Right atrium auricular region (tissue), 2 donors: ENCODE measurements at regions not wholly inside any gene's neighbourhood (a gene's known extent, or its start where the extent isn't known, plus 50 kb on each side); places are given as distances from the start of the nearest gene placed in this dataset.
A peak's percentile ranks its signal among the peaks of the same experiment; 100 is the strongest.
"Not testable (repeated sequence)": the region's sequence is repeated elsewhere in the genome, so short reads cannot be mapped to it uniquely, and the experiment has no call there.

ENCODE experiments used
- DNase-seq: peaks from one replicate; pipeline ENCODE4 v3.0.0-alpha.2; 2019; ENCODE audit warnings: low spot score
- H3K27ac ChIP-seq, 2 donors: fragments of 200-600 bp; sonication (generic); 1 replicate in 1 of 2; 2 replicates in 1 of 2; pipeline ENCODE4 v1.5.1; 2016 to 2019
- H3K27me3 ChIP-seq, 2 donors: fragments of 200-600 bp; sonication (generic); one replicate each; pipeline versions ENCODE4 v1.5.1 to v1.6.0; 2017 to 2019
- H3K36me3 ChIP-seq: fragments of 200-600 bp; sonication (generic); one replicate; pipeline ENCODE4 v1.5.1; 2016
- H3K4me1 ChIP-seq, 2 donors: fragments of 200-600 bp; sonication (generic); one replicate each; pipeline versions ENCODE4 v1.5.1 to v1.6.0; 2017 to 2019
- H3K4me3 ChIP-seq, 2 donors: fragments of 200-600 bp; sonication (generic); 1 replicate in 1 of 2; 2 replicates in 1 of 2; pipeline ENCODE4 v1.5.1; 2017 to 2019; ENCODE audit warnings: mild to moderate bottlenecking in 1 of 2, moderate library complexity in 1 of 2
- H3K9me3 ChIP-seq, 2 donors: fragments of 200-600 bp; sonication (generic); one replicate each; pipeline ENCODE4 v1.5.1; 2019
- TF ChIP-seq, protein P1 (sequence below), 2 donors: fragments of 200-600 bp; sonication (generic); IDR thresholded peaks; one replicate each; pipeline ENCODE4 v1.5.1; 2019; ENCODE audit warnings: antibody characterized with exemption in 2 of 2

GRCh38 chr1:58964428-58964827, 180.6 kb upstream of the JUN start:
- no peak overlapping the region for H3K27ac ChIP-seq
- TF ChIP-seq, protein P1, sequence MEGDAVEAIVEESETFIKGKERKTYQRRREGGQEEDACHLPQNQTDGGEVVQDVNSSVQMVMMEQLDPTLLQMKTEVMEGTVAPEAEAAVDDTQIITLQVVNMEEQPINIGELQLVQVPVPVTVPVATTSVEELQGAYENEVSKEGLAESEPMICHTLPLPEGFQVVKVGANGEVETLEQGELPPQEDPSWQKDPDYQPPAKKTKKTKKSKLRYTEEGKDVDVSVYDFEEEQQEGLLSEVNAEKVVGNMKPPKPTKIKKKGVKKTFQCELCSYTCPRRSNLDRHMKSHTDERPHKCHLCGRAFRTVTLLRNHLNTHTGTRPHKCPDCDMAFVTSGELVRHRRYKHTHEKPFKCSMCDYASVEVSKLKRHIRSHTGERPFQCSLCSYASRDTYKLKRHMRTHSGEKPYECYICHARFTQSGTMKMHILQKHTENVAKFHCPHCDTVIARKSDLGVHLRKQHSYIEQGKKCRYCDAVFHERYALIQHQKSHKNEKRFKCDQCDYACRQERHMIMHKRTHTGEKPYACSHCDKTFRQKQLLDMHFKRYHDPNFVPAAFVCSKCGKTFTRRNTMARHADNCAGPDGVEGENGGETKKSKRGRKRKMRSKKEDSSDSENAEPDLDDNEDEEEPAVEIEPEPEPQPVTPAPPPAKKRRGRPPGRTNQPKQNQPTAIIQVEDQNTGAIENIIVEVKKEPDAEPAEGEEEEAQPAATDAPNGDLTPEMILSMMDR (IDR thresholded peaks at IDR 0.05) = no peak
- no peaks in the 10 kb centered on the region for H3K9me3 ChIP-seq
- no peaks in the 10 kb centered on the region for H3K36me3 ChIP-seq
- H3K4me3 ChIP-seq = no peak overlapping the region
- DNase-seq = no peak
- peaks cover 0 to 13% of the 10 kb centered on the region in 2 donors for H3K4me1 ChIP-seq
- H3K27me3 ChIP-seq = no peaks in the 10 kb centered on the region

DNA sequence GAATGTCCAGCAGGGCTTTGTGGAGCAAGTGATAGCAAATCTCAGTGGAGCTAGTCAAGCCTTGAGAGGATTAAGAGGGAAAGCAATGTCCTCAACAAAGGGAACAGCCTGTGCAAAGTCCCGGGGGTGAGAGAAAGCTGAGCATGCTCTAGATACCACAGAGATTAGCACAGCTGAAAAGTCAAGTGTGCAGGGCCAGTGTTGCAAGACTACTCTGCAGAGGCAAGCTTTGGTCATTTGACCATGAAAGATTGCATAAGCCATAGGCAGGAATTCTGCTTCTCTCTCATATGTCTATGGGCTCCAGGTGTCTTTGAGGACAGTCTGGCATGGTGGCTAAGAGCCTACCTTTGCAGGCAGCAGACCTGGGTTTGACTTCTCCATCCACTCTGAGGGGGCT, 181.0 kb upstream of the JUN start:
- Histone ChIP-seq H3K4me3 (no peak overlapping the region), H3K36me3 (no peaks in the 10 kb centered on the region), H3K27ac (no peak overlapping the region), H3K9me3 (no peaks in the 10 kb centered on the region), H3K4me1 (peaks cover 0 to 13% of the 10 kb centered on the region in 2 donors), H3K27me3 (no peaks in the 10 kb centered on the region)
- TF ChIP-seq, protein P1 (IDR thresholded peaks at IDR 0.05) = no peak
- DNase-seq = no peak

- no peak overlapping the region for H3K27ac ChIP-seq
Observed at GRCh38 chr1:58966103-58966916, 182.5 kb upstream of the JUN start.

DNA sequence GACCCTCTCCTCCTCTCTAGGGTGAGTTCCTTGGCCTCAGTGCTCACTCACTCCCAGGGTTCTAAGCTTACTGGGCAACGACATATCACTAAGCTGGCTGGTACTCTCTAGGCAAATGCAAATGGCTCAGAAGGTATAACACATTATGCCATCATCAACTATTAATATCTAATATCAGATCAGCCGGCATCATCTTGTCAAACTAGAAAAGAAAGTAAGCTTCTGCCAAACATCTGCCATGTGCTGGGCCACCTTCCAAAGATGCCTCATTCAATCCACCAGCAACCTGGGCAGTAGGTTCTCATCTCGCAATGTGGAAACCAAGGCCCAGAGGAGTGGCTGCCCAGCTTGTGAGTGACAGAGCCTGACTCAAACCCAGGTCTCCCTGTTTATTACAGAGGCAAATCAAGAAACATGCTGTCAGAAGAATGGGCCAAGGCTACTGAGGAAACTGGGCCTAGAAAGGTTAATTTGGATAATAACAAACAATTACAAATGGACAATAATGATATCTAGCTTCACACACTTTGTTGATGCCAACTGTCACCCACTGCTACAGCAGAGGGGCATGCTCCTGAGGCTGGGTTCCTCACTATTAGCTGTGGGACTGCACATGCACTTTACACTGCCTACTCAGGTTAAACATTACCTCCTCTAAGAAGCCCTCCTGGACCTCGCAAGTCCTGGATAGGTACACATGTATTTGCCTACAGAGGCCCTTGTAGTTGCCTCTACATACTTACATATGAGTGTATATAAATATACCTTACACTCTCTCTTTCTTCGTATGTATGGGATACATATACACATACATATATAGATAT, 183.3 kb upstream of the JUN start:
- Histone ChIP-seq H3K36me3 (no peaks in the 10 kb centered on the region), H3K4me1 (peaks cover 0 to 16% of the 10 kb centered on the region in 2 donors), H3K27me3 (no peaks in the 10 kb centered on the region), H3K9me3 (no peaks in the 10 kb centered on the region), H3K4me3 (no peak overlapping the region), H3K27ac (no peak overlapping the region)
- TF ChIP-seq, protein P1 (IDR thresholded peaks at IDR 0.05) = no peak
- no peak for DNase-seq

More at GRCh38 chr1:58966103-58966916, 182.5 kb upstream of the JUN start:
- no peaks in the 10 kb centered on the region for H3K27me3 ChIP-seq
- TF ChIP-seq, protein P1 (IDR thresholded peaks at IDR 0.05) = no peak
- H3K4me1 ChIP-seq = peaks cover 0 to 13% of the 10 kb centered on the region in 2 donors
- no peaks in the 10 kb centered on the region for H3K36me3 ChIP-seq
- no peak overlapping the region for H3K4me3 ChIP-seq
- no peak for DNase-seq
- no peaks in the 10 kb centered on the region for H3K9me3 ChIP-seq

DNA sequence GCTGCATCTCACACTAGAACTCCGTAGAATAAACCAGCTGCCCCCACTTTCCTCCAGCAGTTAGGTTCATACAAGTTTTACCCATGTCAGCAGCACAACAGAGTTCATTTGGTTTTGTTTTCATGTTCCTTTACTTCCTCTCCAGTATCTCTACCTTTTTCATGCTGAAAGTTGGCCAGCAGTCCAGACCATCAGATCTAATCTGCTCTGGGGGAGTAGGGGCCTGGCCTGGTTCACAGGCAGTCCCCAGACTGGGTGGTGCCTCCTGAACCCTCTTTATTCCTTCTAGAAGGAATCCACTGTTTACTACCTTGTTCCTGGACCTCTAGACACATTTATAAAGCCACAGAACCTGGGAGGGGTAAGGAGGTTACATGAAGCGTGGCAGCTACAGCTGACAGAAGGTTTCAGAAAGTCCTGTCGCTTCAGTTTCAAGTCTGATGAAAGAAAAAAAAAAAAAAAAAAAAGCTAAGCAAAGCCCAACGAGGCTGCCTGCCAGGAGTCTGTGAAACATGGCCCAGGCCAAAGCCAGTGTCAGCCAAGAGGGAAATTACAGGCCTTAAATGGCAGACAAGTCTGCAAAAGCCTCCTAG, 184.6 kb upstream of the JUN start:
- peaks cover 0 to 21% of the 10 kb centered on the region in 2 donors for H3K4me1 ChIP-seq

DNA sequence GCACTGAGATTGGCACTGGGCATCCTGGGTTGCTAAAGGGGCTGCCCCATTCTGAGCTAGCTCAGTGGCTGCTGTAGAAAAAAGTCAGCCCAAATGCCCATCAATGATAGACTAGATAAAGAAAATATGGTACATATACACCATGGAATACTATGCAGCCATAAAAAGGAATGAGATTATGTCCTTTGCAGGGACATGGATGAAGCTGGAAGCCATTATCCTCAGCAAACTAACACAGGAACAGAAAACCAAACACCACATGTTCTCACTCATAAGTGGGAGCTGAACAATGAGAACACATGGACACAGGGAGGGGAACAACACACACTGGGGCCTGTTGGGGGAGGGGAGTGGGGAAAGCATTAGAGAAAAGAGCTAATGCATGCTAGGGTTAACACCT, 185.3 kb upstream of the JUN start:
- H3K9me3 ChIP-seq, DNase-seq, H3K27me3 ChIP-seq, H3K4me3 ChIP-seq, H3K36me3 ChIP-seq: not testable (repeated sequence)
- Histone ChIP-seq H3K4me1 (peaks cover 0 to 21% of the 10 kb centered on the region in 2 donors), H3K27ac (peak overlapping the region; percentile 79 to 82)

More for the DNA sequence above, 184.6 kb upstream of the JUN start:
- TF ChIP-seq, protein P1 (IDR thresholded peaks at IDR 0.05) = no peak
- H3K36me3 ChIP-seq = no peaks in the 10 kb centered on the region
- H3K27ac ChIP-seq = peak overlapping the region; percentile 79 to 82
- no peaks in the 10 kb centered on the region for H3K9me3 ChIP-seq
- peak; percentile 84 for DNase-seq
- no peaks in the 10 kb centered on the region for H3K27me3 ChIP-seq
- no peak overlapping the region for H3K4me3 ChIP-seq
